CD14-positive monocyte (primary cell): ENCODE measurements at regions not wholly inside any gene's neighbourhood (a gene's known extent, or its start where the extent isn't known, plus 50 kb on each side); places are given as distances from the start of the nearest gene placed in this dataset.

Source experiments
- DNase-seq, 3 donors: peaks; one replicate each; pipeline ENCODE4 v3.0.0-alpha.2; 2011 to 2022
- H2AFZ ChIP-seq: 2 replicates; pipeline ENCODE4 v1.6.0; 2012; ENCODE audit warnings: mild to moderate bottlenecking, low read depth, low read length, inconsistent platforms; ENCODE audit not compliant: insufficient read depth, poor library complexity, severe bottlenecking
- H3K27ac ChIP-seq, 2 donors: 1 replicate in 1 of 2; 2 replicates in 1 of 2; pipeline ENCODE4 v1.5.1; 2012 to 2013; ENCODE audit warnings: low read length in 2 of 2, control low read depth in 1 of 2, inconsistent platforms in 1 of 2, low read depth in 1 of 2, mild to moderate bottlenecking in 1 of 2
- H3K27me3 ChIP-seq, 2 donors: one replicate each; pipeline versions ENCODE4 v1.6.0 to v1.6.1; 2011 to 2013; ENCODE audit warnings: low read length in 2 of 2; ENCODE audit not compliant: control insufficient read depth in 2 of 2, insufficient read depth in 2 of 2
- H3K36me3 ChIP-seq, 2 donors: replicated peaks in 1 of 2; 1 replicate in 1 of 2; 2 replicates in 1 of 2; pipeline versions ENCODE4 v1.5.1 to v1.6.1; 2012 to 2013; ENCODE audit warnings: low read length in 2 of 2, control low read depth in 1 of 2, inconsistent platforms in 1 of 2, mild to moderate bottlenecking in 1 of 2; ENCODE audit not compliant: insufficient read depth in 2 of 2, control insufficient read depth in 1 of 2
- H3K4me1 ChIP-seq, 2 donors: 1 replicate in 1 of 2; 2 replicates in 1 of 2; pipeline versions ENCODE4 v1.5.1 to v1.6.1; 2012 to 2013; ENCODE audit warnings: low read length in 2 of 2, control low read depth in 1 of 2, inconsistent platforms in 1 of 2, mild to moderate bottlenecking in 1 of 2, moderate library complexity in 1 of 2; ENCODE audit not compliant: insufficient read depth in 2 of 2, control insufficient read depth in 1 of 2
- H3K4me2 ChIP-seq: replicated peaks from 2 replicates; pipeline ENCODE3; 2012; ENCODE audit warnings: low read length, moderate library complexity, mild to moderate bottlenecking; ENCODE audit not compliant: poor library complexity, severe bottlenecking; ENCODE audit errors: extremely low read depth
- H3K4me3 ChIP-seq, 3 experiments: fragments of 200-600 bp in 1 of 3; sonication (generic) in 1 of 3; replicated peaks in 1 of 3; 1 replicate in 2 of 3; 2 replicates in 1 of 3; pipeline ENCODE4 v1.5.1; 2011 to 2013; ENCODE audit warnings: low read length in 3 of 3, mild to moderate bottlenecking in 3 of 3, control low read depth in 2 of 3, low read depth in 2 of 3, inconsistent platforms in 1 of 3, moderate library complexity in 1 of 3
- H3K79me2 ChIP-seq: 2 replicates; pipeline ENCODE4 v1.6.0; 2012; ENCODE audit warnings: mild to moderate bottlenecking, control low read depth, inconsistent platforms, low read length, moderate library complexity; ENCODE audit not compliant: insufficient read depth
- H3K9ac ChIP-seq: 2 replicates; pipeline ENCODE4 v1.6.0; 2017; ENCODE audit warnings: low read length, mild to moderate bottlenecking; ENCODE audit not compliant: insufficient read depth, poor library complexity, severe bottlenecking
- H3K9me3 ChIP-seq, 2 donors: replicated peaks in 1 of 2; 1 replicate in 1 of 2; 2 replicates in 1 of 2; pipeline versions ENCODE4 v1.5.1 to v1.6.1; 2012 to 2013; ENCODE audit warnings: low read length in 2 of 2, control low read depth in 1 of 2; ENCODE audit not compliant: control insufficient read depth in 1 of 2, insufficient read depth in 1 of 2
- H4K20me1 ChIP-seq: 2 replicates; pipeline ENCODE4 v1.6.0; 2012; ENCODE audit warnings: mild to moderate bottlenecking, low read length, control low read depth, moderate library complexity; ENCODE audit not compliant: insufficient read depth
- H3K27ac Mint-ChIP-seq, 7 donors: one replicate each; pipeline ENCODE4 v1.8.0; 2020; ENCODE audit warnings: mild to moderate bottlenecking in 7 of 7, mixed read lengths in 7 of 7, moderate library complexity in 6 of 7, inconsistent platforms in 2 of 7
- H3K27me3 Mint-ChIP-seq, 3 donors: one replicate each; pipeline ENCODE4 v1.8.0; 2021 to 2022; ENCODE audit warnings: low read depth in 3 of 3, mild to moderate bottlenecking in 3 of 3, mixed read lengths in 3 of 3, moderate library complexity in 3 of 3, inconsistent platforms in 1 of 3
- H3K36me3 Mint-ChIP-seq, 2 donors: one replicate each; pipeline ENCODE4 v1.8.0; 2020; ENCODE audit warnings: mixed read lengths in 2 of 2, inconsistent platforms in 1 of 2, mild to moderate bottlenecking in 1 of 2
- H3K4me1 Mint-ChIP-seq: one replicate; pipeline ENCODE4 v1.8.0; 2020; ENCODE audit warnings: mild to moderate bottlenecking, mixed read lengths
- H3K4me3 Mint-ChIP-seq, 2 donors: one replicate each; pipeline ENCODE4 v1.8.0; 2020; ENCODE audit warnings: mild to moderate bottlenecking in 2 of 2, mixed read lengths in 2 of 2, moderate library complexity in 1 of 2
- H3K9me3 Mint-ChIP-seq, 7 donors: one replicate each; pipeline ENCODE4 v1.8.0; 2020 to 2022; ENCODE audit warnings: mixed read lengths in 7 of 7, mild to moderate bottlenecking in 6 of 7, moderate library complexity in 6 of 7, inconsistent platforms in 2 of 7
- CTCF ChIP-seq: fragments of 200-600 bp; IDR thresholded peaks from one replicate; pipeline ENCODE4 v1.8.0; 2022; ENCODE audit warnings: antibody characterized with exemption, mild to moderate bottlenecking
- WGBS: methylation state at CpG from one replicate; pipeline ENCODE4 v1.1.5; 2013; ENCODE audit warnings: missing lambda C conversion rate; ENCODE audit not compliant: insufficient coverage; 5-methylcytosine and 5-hydroxymethylcytosine counted together
- intact Hi-C, 2 donors: fragments of 100-400 bp; cut with micrococcal nuclease; formaldehyde crosslinking; loops; one replicate each; pipeline versions ENCODE4 v1.15.0 to v1.15.1; 2023

GRCh38 chr15:70417535-70417934 lies 319.8 kb upstream of the TLE3 start:
- no peaks in the 10 kb centered on the region for H3K36me3 Mint-ChIP-seq
- DNase-seq: no peak
- H3K27ac ChIP-seq: no peak overlapping the region
- intact Hi-C loops: no loop called here
- H3K4me2 ChIP-seq: no peak overlapping the region
- no peak overlapping the region for H3K9ac ChIP-seq
- peaks cover 0 to 11% (median 3%) of the 10 kb centered on the region in 7 donors for H3K9me3 Mint-ChIP-seq
- no peak for TF ChIP-seq CTCF
- no peaks in the 10 kb centered on the region for H4K20me1 ChIP-seq
- no peaks in the 10 kb centered on the region for H3K36me3 ChIP-seq
- peak overlapping the region in 1 of 7 donors; percentile 7 for H3K27ac Mint-ChIP-seq
- peaks cover 0 to 6% of the 10 kb centered on the region in 2 donors for H3K9me3 ChIP-seq
- peaks cover 1 to 3% (median 3%) of the 10 kb centered on the region in 3 donors for H3K27me3 Mint-ChIP-seq
- H3K27me3 ChIP-seq: no peaks in the 10 kb centered on the region
- WGBS: 94% methylated on average over 4 of the region's 6 CpGs
- H3K4me3 Mint-ChIP-seq: no peak overlapping the region
- H3K4me3 ChIP-seq: no peak overlapping the region
- H3K79me2 ChIP-seq: no peaks in the 10 kb centered on the region
- H3K4me1 ChIP-seq: no peaks in the 10 kb centered on the region
- H2AFZ ChIP-seq: no peak overlapping the region
- H3K4me1 Mint-ChIP-seq: no peaks in the 10 kb centered on the region

DNA sequence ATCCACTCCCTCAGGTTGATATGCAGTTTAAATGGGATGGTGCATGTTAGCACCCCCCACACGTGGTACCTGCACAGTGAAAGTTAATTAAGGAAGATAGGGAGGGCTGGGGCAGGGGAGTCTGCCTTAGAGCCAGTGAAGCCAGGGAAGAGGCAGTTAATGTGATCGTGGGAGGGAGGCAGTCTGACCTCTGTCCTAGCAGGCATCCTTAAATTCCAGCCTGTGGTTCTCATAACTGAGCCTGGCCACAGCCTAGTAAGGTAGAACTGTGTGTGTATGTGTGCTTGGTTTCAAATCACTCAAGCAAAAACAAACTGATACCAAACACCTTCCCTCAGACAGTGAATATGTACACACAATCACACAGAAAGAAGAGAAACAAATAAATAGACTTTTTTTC lies 319.1 kb upstream of the TLE3 start:
- intact Hi-C loops: no loop called here

More for the DNA sequence above, 319.1 kb upstream of the TLE3 start:
- no peaks in the 10 kb centered on the region for H3K27me3 ChIP-seq
- H3K4me1 Mint-ChIP-seq: no peaks in the 10 kb centered on the region
- H3K27me3 Mint-ChIP-seq: peaks cover 1 to 3% (median 3%) of the 10 kb centered on the region in 3 donors
- H4K20me1 ChIP-seq: no peaks in the 10 kb centered on the region
- H3K27ac Mint-ChIP-seq: no peak overlapping the region
- no peak for DNase-seq
- H3K4me3 Mint-ChIP-seq: no peak overlapping the region
- no peak overlapping the region for H3K9ac ChIP-seq
- H2AFZ ChIP-seq: no peak overlapping the region
- no peak overlapping the region for H3K4me2 ChIP-seq
- H3K79me2 ChIP-seq: no peaks in the 10 kb centered on the region
- H3K4me3 ChIP-seq: no peak overlapping the region
- no peak overlapping the region for H3K27ac ChIP-seq
- 72% methylated on average over 2 of the region's 2 CpGs for WGBS
- H3K9me3 ChIP-seq: peaks cover 0 to 6% of the 10 kb centered on the region in 2 donors
- H3K9me3 Mint-ChIP-seq: peaks cover 0 to 10% (median 3%) of the 10 kb centered on the region in 7 donors
- no peak for TF ChIP-seq CTCF
- no peaks in the 10 kb centered on the region for H3K4me1 ChIP-seq
- no peaks in the 10 kb centered on the region for H3K36me3 Mint-ChIP-seq
- no peaks in the 10 kb centered on the region for H3K36me3 ChIP-seq
